22Rv1 (cell line): ENCODE measurements at regions not wholly inside any gene's neighbourhood (a gene's known extent, or its start where the extent isn't known, plus 50 kb on each side); places are given as distances from the start of the nearest gene placed in this dataset.

ENCODE experiments used
- ZFX ChIP-seq: fragments of 450-650 bp; IDR thresholded peaks from 2 replicates; pipeline ENCODE4 v1.6.1; 2017; ENCODE audit warnings: antibody characterized with exemption, borderline replicate concordance
- TF ChIP-seq, protein P1 (sequence below): fragments of 450-650 bp; IDR thresholded peaks from 2 replicates; pipeline ENCODE4 v1.5.1; 2017; ENCODE audit warnings: mild to moderate bottlenecking

DNA sequence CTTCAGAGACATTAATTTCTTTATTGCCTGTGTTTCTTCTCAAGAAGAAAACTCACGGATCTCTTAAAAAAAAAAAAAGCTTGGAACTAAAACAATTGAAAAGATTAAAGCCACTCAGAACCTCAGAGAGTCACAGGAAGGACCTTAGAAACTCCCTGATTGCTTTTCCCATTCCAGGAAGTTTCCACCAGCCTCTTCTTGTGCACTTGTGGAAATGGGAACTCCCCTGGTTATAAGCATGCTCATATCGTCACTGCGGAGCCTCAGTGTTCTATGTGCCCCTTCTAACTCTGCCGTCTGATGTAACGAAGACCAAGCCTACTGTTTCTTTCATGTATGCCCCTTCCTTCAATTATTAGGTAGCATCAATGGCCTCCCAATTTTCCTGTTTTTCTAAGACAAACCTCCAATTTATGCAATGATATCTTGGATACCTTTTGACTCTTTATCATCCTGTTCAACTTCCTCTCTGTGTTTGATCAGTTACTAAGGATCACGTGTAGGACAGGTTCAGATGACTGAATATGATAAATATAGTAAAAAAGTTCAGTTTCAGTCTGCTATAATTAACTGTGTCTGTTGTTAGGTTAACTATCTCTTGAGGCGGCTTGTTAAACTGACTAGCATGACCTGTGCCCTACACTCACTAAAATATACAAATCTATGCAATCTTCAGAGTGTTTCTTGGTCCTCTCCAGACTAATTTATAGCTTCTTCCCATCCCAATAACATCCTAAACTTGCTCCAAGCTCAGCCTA lies 593.7 kb upstream of the CHAC2 start:
- TF ChIP-seq, protein P1, sequence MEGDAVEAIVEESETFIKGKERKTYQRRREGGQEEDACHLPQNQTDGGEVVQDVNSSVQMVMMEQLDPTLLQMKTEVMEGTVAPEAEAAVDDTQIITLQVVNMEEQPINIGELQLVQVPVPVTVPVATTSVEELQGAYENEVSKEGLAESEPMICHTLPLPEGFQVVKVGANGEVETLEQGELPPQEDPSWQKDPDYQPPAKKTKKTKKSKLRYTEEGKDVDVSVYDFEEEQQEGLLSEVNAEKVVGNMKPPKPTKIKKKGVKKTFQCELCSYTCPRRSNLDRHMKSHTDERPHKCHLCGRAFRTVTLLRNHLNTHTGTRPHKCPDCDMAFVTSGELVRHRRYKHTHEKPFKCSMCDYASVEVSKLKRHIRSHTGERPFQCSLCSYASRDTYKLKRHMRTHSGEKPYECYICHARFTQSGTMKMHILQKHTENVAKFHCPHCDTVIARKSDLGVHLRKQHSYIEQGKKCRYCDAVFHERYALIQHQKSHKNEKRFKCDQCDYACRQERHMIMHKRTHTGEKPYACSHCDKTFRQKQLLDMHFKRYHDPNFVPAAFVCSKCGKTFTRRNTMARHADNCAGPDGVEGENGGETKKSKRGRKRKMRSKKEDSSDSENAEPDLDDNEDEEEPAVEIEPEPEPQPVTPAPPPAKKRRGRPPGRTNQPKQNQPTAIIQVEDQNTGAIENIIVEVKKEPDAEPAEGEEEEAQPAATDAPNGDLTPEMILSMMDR: no peak
- no peak for TF ChIP-seq ZFX
